Neural cell (in vitro differentiated cells): ENCODE measurements at regions not wholly inside any gene's neighbourhood (a gene's known extent, or its start where the extent isn't known, plus 50 kb on each side); places are given as distances from the start of the nearest gene placed in this dataset.
"Not testable (repeated sequence)": the region's sequence is repeated elsewhere in the genome, so short reads cannot be mapped to it uniquely, and the experiment has no call there.

Experiments
- H2AFZ ChIP-seq: fragments of 200-600, 300-800 bp; sonication (generic), shearing (Covaris generic); 2 replicates; pipeline ENCODE4 v1.6.0; 2014; ENCODE audit warnings: low read depth, mild to moderate bottlenecking, antibody characterized with exemption, low read length, moderate library complexity
- H3F3A ChIP-seq: fragments of 200-600 bp; shearing (Covaris generic); 2 replicates; pipeline ENCODE4 v1.6.1; 2016; ENCODE audit warnings: mild to moderate bottlenecking, moderate library complexity, mixed read lengths, antibody characterized with exemption, low read length; ENCODE audit not compliant: insufficient read depth, poor library complexity, severe bottlenecking
- H3K27ac ChIP-seq: fragments of 200-600, 300-800 bp; sonication (generic), shearing (Covaris generic); 2 replicates; pipeline ENCODE4 v1.5.1; 2014; ENCODE audit warnings: mild to moderate bottlenecking, low read length, moderate library complexity
- H3K27me3 ChIP-seq: fragments of 300-800, 200-600 bp; sonication (generic), shearing (Covaris generic); 2 replicates; pipeline ENCODE4 v1.6.0; 2014; ENCODE audit warnings: mild to moderate bottlenecking, low read depth, low read length, moderate library complexity; ENCODE audit not compliant: insufficient read depth
- H3K36me3 ChIP-seq: fragments of 300-800, 200-600 bp; sonication (generic), shearing (Covaris generic); 2 replicates; pipeline ENCODE4 v1.5.1; 2014; ENCODE audit warnings: mild to moderate bottlenecking, antibody characterized with exemption, low read length, moderate library complexity; ENCODE audit not compliant: insufficient read depth
- H3K4me2 ChIP-seq: fragments of 300-800, 200-600 bp; sonication (generic), shearing (Covaris generic); 2 replicates; pipeline ENCODE4 v1.6.0; 2014; ENCODE audit warnings: mild to moderate bottlenecking, low read length
- H3K4me3 ChIP-seq: fragments of 300-800, 200-600 bp; sonication (generic), shearing (Covaris generic); 2 replicates; pipeline ENCODE4 v1.5.1; 2014; ENCODE audit warnings: mild to moderate bottlenecking, low read length, moderate library complexity
- H3K79me2 ChIP-seq: fragments of 200-600 bp; shearing (Covaris generic); replicated peaks from 2 replicates; pipeline ENCODE4 v1.6.0; 2014; ENCODE audit warnings: mild to moderate bottlenecking, low read length, moderate library complexity; ENCODE audit not compliant: insufficient read depth
- H3K9ac ChIP-seq: fragments of 300-800, 200-600 bp; sonication (generic), shearing (Covaris generic); 2 replicates; pipeline ENCODE4 v1.6.1; 2016; ENCODE audit warnings: mild to moderate bottlenecking, low read length, mixed read lengths
- H3K9me2 ChIP-seq: fragments of 200-600 bp; shearing (Covaris generic); 2 replicates; pipeline ENCODE4 v1.6.1; 2016; ENCODE audit warnings: mild to moderate bottlenecking, low read length, mixed read lengths; ENCODE audit not compliant: insufficient read depth
- H3K9me3 ChIP-seq: fragments of 200-600, 300-800 bp; sonication (generic), shearing (Covaris generic); 2 replicates; pipeline ENCODE4 v1.6.1; 2016; ENCODE audit warnings: mild to moderate bottlenecking, mixed run types, low read length, moderate library complexity, mixed read lengths
- H4K20me1 ChIP-seq: fragments of 200-600 bp; shearing (Covaris generic); 2 replicates; pipeline ENCODE4 v1.6.1; 2016; ENCODE audit warnings: mild to moderate bottlenecking, mixed run types; ENCODE audit not compliant: insufficient read depth
- CTCF ChIP-seq: fragments of 450-650 bp; IDR thresholded peaks from 2 replicates; pipeline ENCODE4 v1.5.1; 2014; ENCODE audit warnings: antibody characterized with exemption, mild to moderate bottlenecking, moderate library complexity; ENCODE audit not compliant: poor library complexity, severe bottlenecking
- EP300 ChIP-seq: fragments of 450-650 bp; conservative IDR thresholded peaks from 2 replicates; pipeline ENCODE4 v1.6.1; 2014; ENCODE audit warnings: antibody characterized with exemption, mild to moderate bottlenecking, moderate library complexity; ENCODE audit not compliant: poor library complexity, severe bottlenecking
- EZH2 ChIP-seq: fragments of 200-600, 300-800 bp; shearing (Covaris generic), sonication (generic); IDR thresholded peaks from 2 replicates; pipeline ENCODE4 v1.6.1; 2014; ENCODE audit warnings: antibody characterized with exemption, low read length, borderline replicate concordance, mild to moderate bottlenecking; ENCODE audit not compliant: insufficient read depth, poor library complexity, severe bottlenecking
- MXI1 ChIP-seq: fragments of 450-650 bp; conservative IDR thresholded peaks from 2 replicates; pipeline ENCODE4 v1.6.1; 2014; ENCODE audit warnings: antibody characterized with exemption, mild to moderate bottlenecking; ENCODE audit not compliant: poor library complexity, severe bottlenecking
- POLR2AphosphoS5 ChIP-seq: IDR thresholded peaks from 2 replicates; pipeline ENCODE4 v1.6.1; 2012
- RAD21 ChIP-seq: fragments of 450-650 bp; conservative IDR thresholded peaks from 2 replicates; pipeline ENCODE4 v1.6.1; 2014; ENCODE audit warnings: antibody characterized with exemption, mild to moderate bottlenecking, moderate library complexity
- SMC3 ChIP-seq: fragments of 450-650 bp; conservative IDR thresholded peaks from 2 replicates; pipeline ENCODE4 v1.6.1; 2014; ENCODE audit warnings: antibody characterized with exemption, mild to moderate bottlenecking, moderate library complexity; ENCODE audit not compliant: poor library complexity
- TAF1 ChIP-seq: IDR thresholded peaks from 2 replicates; pipeline ENCODE4 v1.6.1; 2012; ENCODE audit warnings: low read depth
- TF ChIP-seq, protein P1 (sequence below): IDR thresholded peaks from 2 replicates; pipeline ENCODE4 v1.6.1; 2012; ENCODE audit warnings: borderline replicate concordance

DNA sequence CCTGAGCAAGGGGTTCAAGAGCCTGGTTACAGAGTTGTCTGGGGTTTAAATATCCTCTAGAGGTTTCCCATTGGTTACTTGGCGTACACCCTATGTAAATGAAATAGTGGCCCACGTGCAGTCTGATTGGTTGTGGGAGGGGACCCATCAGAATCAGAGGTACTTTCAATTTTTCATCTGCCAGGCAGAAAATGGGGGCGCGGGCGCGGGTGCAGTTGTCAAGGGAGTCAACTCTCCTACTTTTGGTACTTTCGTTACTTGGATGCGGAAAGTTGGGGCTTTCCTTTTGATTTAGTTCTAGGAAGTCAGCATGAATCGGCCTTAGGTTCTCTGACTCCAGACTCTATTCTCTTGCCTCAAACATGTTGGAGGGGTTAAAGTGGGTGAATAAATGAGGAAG, 83.2 kb downstream of the DNAJB9 start:
- Histone ChIP-seq H3F3A (peaks cover 5% of the 10 kb centered on the region), H3K36me3 (no peaks in the 10 kb centered on the region), H3K9me3 (no peaks in the 10 kb centered on the region), H3K4me2 (no peak overlapping the region), H3K4me3 (no peak overlapping the region), H3K9me2 (no peaks in the 10 kb centered on the region), H3K27ac (no peak overlapping the region), H3K79me2 (no peaks in the 10 kb centered on the region), H4K20me1 (no peaks in the 10 kb centered on the region), H2AFZ (no peak overlapping the region), H3K9ac (no peak overlapping the region), H3K27me3 (no peaks in the 10 kb centered on the region)
- no peak for TF ChIP-seq EZH2
- TF ChIP-seq CTCF: no peak
- TF ChIP-seq, protein P1, sequence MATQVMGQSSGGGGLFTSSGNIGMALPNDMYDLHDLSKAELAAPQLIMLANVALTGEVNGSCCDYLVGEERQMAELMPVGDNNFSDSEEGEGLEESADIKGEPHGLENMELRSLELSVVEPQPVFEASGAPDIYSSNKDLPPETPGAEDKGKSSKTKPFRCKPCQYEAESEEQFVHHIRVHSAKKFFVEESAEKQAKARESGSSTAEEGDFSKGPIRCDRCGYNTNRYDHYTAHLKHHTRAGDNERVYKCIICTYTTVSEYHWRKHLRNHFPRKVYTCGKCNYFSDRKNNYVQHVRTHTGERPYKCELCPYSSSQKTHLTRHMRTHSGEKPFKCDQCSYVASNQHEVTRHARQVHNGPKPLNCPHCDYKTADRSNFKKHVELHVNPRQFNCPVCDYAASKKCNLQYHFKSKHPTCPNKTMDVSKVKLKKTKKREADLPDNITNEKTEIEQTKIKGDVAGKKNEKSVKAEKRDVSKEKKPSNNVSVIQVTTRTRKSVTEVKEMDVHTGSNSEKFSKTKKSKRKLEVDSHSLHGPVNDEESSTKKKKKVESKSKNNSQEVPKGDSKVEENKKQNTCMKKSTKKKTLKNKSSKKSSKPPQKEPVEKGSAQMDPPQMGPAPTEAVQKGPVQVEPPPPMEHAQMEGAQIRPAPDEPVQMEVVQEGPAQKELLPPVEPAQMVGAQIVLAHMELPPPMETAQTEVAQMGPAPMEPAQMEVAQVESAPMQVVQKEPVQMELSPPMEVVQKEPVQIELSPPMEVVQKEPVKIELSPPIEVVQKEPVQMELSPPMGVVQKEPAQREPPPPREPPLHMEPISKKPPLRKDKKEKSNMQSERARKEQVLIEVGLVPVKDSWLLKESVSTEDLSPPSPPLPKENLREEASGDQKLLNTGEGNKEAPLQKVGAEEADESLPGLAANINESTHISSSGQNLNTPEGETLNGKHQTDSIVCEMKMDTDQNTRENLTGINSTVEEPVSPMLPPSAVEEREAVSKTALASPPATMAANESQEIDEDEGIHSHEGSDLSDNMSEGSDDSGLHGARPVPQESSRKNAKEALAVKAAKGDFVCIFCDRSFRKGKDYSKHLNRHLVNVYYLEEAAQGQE: no peak
- no peak for TF ChIP-seq TAF1
- no peak for TF ChIP-seq RAD21
- no peak for TF ChIP-seq MXI1
- no peak for TF ChIP-seq POLR2AphosphoS5
- no peak for TF ChIP-seq SMC3
- TF ChIP-seq EP300: no peak

DNA sequence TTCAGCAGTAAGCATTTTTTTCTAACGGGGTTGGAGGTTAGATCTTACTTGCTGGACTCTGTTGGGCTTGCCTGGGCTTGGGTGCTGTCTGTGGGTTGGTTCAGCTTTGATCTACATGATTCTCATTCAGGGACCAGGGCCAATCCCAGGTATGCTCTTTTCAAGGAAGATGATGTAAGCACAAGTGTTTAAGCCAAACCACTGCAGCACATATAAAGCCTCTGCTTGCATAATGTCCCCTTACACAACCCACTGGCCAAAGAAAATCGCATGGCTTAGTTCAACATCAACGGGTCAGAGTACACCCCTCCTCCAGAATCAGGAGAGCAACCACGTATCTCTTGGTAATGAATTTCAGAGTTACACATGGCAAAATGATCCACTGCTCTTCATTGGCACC, 83.9 kb downstream of the DNAJB9 start:
- no peaks in the 10 kb centered on the region for H3K79me2 ChIP-seq
- no peak overlapping the region for H3K9ac ChIP-seq
- H3K4me3 ChIP-seq: no peak overlapping the region
- H3K36me3 ChIP-seq: no peaks in the 10 kb centered on the region
- H3K4me2 ChIP-seq: no peak overlapping the region
- no peaks in the 10 kb centered on the region for H4K20me1 ChIP-seq
- no peaks in the 10 kb centered on the region for H3K9me2 ChIP-seq
- peaks cover 5% of the 10 kb centered on the region for H3F3A ChIP-seq
- H3K9me3 ChIP-seq: no peaks in the 10 kb centered on the region
- no peak overlapping the region for H3K27ac ChIP-seq
- no peak overlapping the region for H2AFZ ChIP-seq
- TF ChIP-seq RAD21 (no peak), EP300 (no peak), CTCF (no peak), TAF1 (no peak), EZH2 (no peak), SMC3 (no peak)
- H3K27me3 ChIP-seq: no peaks in the 10 kb centered on the region

DNA sequence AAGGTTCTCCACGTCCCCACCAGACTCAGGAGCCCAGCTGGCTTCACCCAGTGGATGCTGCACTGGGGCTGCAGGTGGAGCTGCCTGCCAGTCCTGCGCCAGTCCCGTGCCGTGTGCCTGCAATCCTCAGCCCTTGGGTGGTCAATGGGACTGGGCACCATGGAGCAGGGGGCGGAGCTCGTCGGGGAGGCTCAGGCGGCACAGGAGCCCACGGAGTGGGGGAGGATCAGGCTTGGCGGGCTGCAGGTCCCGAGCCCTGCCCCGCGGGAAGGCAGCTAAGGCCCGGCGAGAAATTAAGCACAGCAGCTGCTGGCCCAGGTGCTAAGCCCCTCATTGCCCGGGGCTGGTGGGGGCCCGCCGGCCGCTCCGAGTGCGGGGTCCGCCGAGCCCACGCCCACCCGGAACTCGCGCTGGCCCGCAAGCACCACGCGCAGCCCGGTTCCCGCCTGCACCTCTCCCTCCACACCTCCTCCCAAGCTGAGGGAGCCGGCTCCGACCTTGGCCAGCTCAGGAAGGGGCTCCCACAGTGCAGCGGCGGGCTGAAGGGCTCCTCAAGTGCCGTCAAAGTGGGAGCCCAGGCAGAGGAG, 87.6 kb downstream of the DNAJB9 start:
- H3K9ac ChIP-seq, H3K4me3 ChIP-seq, H3K79me2 ChIP-seq, H4K20me1 ChIP-seq, H3K9me3 ChIP-seq, H3K27ac ChIP-seq, H3K27me3 ChIP-seq, H3K36me3 ChIP-seq, H2AFZ ChIP-seq, H3K9me2 ChIP-seq, H3K4me2 ChIP-seq, H3F3A ChIP-seq: not testable (repeated sequence)
